Adrenal gland (tissue), 5 donors: ENCODE measurements at regions not wholly inside any gene's neighbourhood (a gene's known extent, or its start where the extent isn't known, plus 50 kb on each side); places are given as distances from the start of the nearest gene placed in this dataset.

Source experiments
- POLR2A ChIP-seq, 2 donors: fragments of 450-650 bp; IDR thresholded peaks; one replicate each; pipeline ENCODE4 v1.6.1; 2017; ENCODE audit warnings: antibody characterized with exemption in 2 of 2, mild to moderate bottlenecking in 2 of 2, moderate library complexity in 1 of 2
- TF ChIP-seq, protein P1 (sequence below), 6 experiments: fragments of 450-650 bp in 4 of 6; fragments of 200-600 bp in 2 of 6; sonication (generic) in 1 of 6; IDR thresholded peaks; 1 replicate in 5 of 6; 2 replicates in 1 of 6; pipeline versions ENCODE4 v1.5.1 to v1.8.0; 2016 to 2021; ENCODE audit warnings: antibody characterized with exemption in 6 of 6, mild to moderate bottlenecking in 2 of 6, moderate library complexity in 1 of 6
- donor health status: DM: no; HTN: no; CAD: no.

DNA sequence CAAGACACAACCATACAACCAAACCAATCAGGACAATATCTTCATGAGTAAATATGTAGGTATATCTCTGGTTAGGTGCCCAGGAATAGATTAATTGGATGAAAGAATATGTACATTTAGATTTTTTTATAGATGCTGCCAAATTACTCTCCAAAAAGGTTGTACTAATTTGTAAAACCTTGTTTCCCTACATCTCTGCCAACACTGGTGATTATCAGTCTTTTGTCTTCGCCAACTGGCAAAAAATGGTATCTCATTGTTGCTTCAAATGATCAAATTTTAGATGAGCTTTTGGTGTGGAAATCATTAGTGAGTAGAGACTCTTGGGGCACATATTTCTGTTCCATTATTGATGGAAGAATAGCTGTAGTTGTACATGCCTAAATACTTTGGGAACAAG is 90.7 kb upstream of the ELL2 start:
- TF ChIP-seq, protein P1, sequence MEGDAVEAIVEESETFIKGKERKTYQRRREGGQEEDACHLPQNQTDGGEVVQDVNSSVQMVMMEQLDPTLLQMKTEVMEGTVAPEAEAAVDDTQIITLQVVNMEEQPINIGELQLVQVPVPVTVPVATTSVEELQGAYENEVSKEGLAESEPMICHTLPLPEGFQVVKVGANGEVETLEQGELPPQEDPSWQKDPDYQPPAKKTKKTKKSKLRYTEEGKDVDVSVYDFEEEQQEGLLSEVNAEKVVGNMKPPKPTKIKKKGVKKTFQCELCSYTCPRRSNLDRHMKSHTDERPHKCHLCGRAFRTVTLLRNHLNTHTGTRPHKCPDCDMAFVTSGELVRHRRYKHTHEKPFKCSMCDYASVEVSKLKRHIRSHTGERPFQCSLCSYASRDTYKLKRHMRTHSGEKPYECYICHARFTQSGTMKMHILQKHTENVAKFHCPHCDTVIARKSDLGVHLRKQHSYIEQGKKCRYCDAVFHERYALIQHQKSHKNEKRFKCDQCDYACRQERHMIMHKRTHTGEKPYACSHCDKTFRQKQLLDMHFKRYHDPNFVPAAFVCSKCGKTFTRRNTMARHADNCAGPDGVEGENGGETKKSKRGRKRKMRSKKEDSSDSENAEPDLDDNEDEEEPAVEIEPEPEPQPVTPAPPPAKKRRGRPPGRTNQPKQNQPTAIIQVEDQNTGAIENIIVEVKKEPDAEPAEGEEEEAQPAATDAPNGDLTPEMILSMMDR (IDR thresholded peaks at IDR 0.05) = no peak
- no peak for TF ChIP-seq POLR2A (IDR thresholded peaks at IDR 0.05)
